Chondrocyte (in vitro differentiated cells): ENCODE measurements at regions not wholly inside any gene's neighbourhood (a gene's known extent, or its start where the extent isn't known, plus 50 kb on each side); places are given as distances from the start of the nearest gene placed in this dataset.

ENCODE experiments used
- DNase-seq: peaks from one replicate; pipeline ENCODE4 v3.0.0; 2021; ENCODE audit warnings: mixed read lengths, low spot score
- H3K27ac Mint-ChIP-seq: one replicate; pipeline ENCODE4 v1.8.0; 2021; ENCODE audit warnings: mild to moderate bottlenecking, moderate library complexity, mixed read lengths; ENCODE audit not compliant: unreplicated experiment
- H3K27me3 Mint-ChIP-seq: 2 replicates; pipeline ENCODE4 v1.8.0; 2021; ENCODE audit warnings: low read depth, mixed read lengths
- H3K36me3 Mint-ChIP-seq: 2 replicates; pipeline ENCODE4 v1.8.0; 2021; ENCODE audit warnings: low read depth, mixed read lengths
- H3K4me1 Mint-ChIP-seq: 2 replicates; pipeline ENCODE4 v1.8.0; 2021; ENCODE audit warnings: low read depth, mild to moderate bottlenecking, mixed read lengths
- H3K4me3 Mint-ChIP-seq: one replicate; pipeline ENCODE4 v1.8.0; 2021; ENCODE audit warnings: mild to moderate bottlenecking, moderate library complexity, mixed read lengths; ENCODE audit not compliant: unreplicated experiment
- H3K9me3 Mint-ChIP-seq: 2 replicates; pipeline ENCODE4 v1.8.0; 2021; ENCODE audit warnings: low read depth, mixed read lengths
- TF ChIP-seq, protein P1 (sequence below): fragments of 200-600 bp; sonication (generic); IDR thresholded peaks from 2 replicates; pipeline ENCODE4 v1.5.0; 2021; ENCODE audit warnings: antibody characterized with exemption, mild to moderate bottlenecking, moderate library complexity

- TF ChIP-seq, protein P1, sequence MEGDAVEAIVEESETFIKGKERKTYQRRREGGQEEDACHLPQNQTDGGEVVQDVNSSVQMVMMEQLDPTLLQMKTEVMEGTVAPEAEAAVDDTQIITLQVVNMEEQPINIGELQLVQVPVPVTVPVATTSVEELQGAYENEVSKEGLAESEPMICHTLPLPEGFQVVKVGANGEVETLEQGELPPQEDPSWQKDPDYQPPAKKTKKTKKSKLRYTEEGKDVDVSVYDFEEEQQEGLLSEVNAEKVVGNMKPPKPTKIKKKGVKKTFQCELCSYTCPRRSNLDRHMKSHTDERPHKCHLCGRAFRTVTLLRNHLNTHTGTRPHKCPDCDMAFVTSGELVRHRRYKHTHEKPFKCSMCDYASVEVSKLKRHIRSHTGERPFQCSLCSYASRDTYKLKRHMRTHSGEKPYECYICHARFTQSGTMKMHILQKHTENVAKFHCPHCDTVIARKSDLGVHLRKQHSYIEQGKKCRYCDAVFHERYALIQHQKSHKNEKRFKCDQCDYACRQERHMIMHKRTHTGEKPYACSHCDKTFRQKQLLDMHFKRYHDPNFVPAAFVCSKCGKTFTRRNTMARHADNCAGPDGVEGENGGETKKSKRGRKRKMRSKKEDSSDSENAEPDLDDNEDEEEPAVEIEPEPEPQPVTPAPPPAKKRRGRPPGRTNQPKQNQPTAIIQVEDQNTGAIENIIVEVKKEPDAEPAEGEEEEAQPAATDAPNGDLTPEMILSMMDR: no peak
- DNase-seq: no peak
- no peak overlapping the region for H3K27ac Mint-ChIP-seq
- H3K4me1 Mint-ChIP-seq: no peaks in the 10 kb centered on the region
- peaks cover 76% of the 10 kb centered on the region for H3K9me3 Mint-ChIP-seq
- H3K36me3 Mint-ChIP-seq: peaks cover 2% of the 10 kb centered on the region
- no peak overlapping the region for H3K4me3 Mint-ChIP-seq
- no peaks in the 10 kb centered on the region for H3K27me3 Mint-ChIP-seq
These were observed 924.9 kb upstream of the ZNF722 start for GRCh38 chr7:63073736-63074135.

- H3K4me3 Mint-ChIP-seq: no peak overlapping the region
- H3K27me3 Mint-ChIP-seq: no peaks in the 10 kb centered on the region
- peaks cover 78% of the 10 kb centered on the region for H3K9me3 Mint-ChIP-seq
- TF ChIP-seq, protein P1: no peak
- no peak for DNase-seq
- no peak overlapping the region for H3K27ac Mint-ChIP-seq
- H3K4me1 Mint-ChIP-seq: no peaks in the 10 kb centered on the region
- peaks cover 4% of the 10 kb centered on the region for H3K36me3 Mint-ChIP-seq
These were observed 920.8 kb upstream of the ZNF722 start for GRCh38 chr7:63077841-63078240.

- Mint-ChIP-seq H3K27me3 (no peaks in the 10 kb centered on the region), H3K9me3 (peaks cover 77% of the 10 kb centered on the region), H3K4me3 (no peak overlapping the region), H3K36me3 (peaks cover 7% of the 10 kb centered on the region), H3K27ac (no peak overlapping the region), H3K4me1 (no peaks in the 10 kb centered on the region)
- TF ChIP-seq, protein P1: no peak
- no peak for DNase-seq
These were observed 918.2 kb upstream of the ZNF722 start for GRCh38 chr7:63080406-63080805.

DNA sequence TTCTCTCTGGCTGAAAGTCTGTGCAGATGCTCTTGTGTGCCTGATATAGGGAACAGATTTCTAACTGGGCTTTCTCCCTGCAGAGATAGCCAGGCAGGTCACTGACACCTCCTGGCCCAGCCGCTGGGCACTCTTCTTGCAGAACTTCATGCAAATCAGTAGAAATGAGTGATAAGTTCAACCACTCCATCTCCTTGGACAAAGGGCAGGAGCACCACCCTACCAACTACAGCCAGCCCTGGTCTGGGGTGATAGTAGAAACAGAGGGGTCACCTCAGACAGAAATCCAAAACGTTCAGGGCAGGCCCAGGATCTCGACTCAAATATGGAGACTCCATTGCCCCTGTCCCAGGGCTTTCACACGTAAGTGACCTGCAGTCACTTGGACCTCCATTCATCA lies 917.8 kb upstream of the ZNF722 start:
- peaks cover 76% of the 10 kb centered on the region for H3K9me3 Mint-ChIP-seq
- DNase-seq: no peak
- no peaks in the 10 kb centered on the region for H3K4me1 Mint-ChIP-seq

GRCh38 chr7:63087575-63088190 lies 911.0 kb upstream of the ZNF722 start:
- no peaks in the 10 kb centered on the region for H3K27me3 Mint-ChIP-seq
- H3K36me3 Mint-ChIP-seq: peaks cover 16% of the 10 kb centered on the region
- TF ChIP-seq, protein P1: no peak
- no peak overlapping the region for H3K27ac Mint-ChIP-seq
- no peaks in the 10 kb centered on the region for H3K4me1 Mint-ChIP-seq
- peaks cover 91% of the 10 kb centered on the region for H3K9me3 Mint-ChIP-seq
- no peak overlapping the region for H3K4me3 Mint-ChIP-seq
- DNase-seq: no peak

More for the DNA sequence above, 917.8 kb upstream of the ZNF722 start:
- Mint-ChIP-seq H3K27me3 (no peaks in the 10 kb centered on the region), H3K27ac (no peak overlapping the region), H3K4me3 (no peak overlapping the region), H3K36me3 (peaks cover 7% of the 10 kb centered on the region)
- TF ChIP-seq, protein P1: no peak
